Cerebellar cortex (tissue), 1 donor: ENCODE measurements at regions not wholly inside any gene's neighbourhood (a gene's known extent, or its start where the extent isn't known, plus 50 kb on each side); places are given as distances from the start of the nearest gene placed in this dataset.

Experiments used
- DNase-seq: peaks from one replicate; pipeline ENCODE4 v3.0.0-alpha.2; 2015; ENCODE audit warnings: low spot score

DNA sequence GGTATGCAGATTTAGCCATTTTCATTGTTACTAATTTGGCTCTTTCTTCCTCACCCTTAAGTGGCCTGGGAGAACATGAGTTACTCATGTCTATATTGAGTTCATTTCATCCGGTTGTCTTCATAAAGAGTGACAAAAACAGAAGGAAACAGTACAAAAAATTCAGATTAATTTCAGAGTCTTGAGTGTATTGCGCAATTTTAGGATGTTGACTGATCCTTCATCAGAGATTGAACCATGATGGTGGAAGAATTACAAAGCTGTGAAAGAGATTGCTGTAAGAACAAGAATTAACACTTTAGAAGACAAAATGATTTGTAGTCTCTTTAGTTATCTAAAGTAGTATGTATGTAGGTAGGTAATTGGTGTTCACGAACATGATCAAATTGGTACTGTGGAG, 194.0 kb upstream of the PPP1R3A start:
- DNase-seq, result no peak

- no peak for DNase-seq
Observed at GRCh38 chr7:114110666-114111065, 191.9 kb upstream of the PPP1R3A start.

DNA sequence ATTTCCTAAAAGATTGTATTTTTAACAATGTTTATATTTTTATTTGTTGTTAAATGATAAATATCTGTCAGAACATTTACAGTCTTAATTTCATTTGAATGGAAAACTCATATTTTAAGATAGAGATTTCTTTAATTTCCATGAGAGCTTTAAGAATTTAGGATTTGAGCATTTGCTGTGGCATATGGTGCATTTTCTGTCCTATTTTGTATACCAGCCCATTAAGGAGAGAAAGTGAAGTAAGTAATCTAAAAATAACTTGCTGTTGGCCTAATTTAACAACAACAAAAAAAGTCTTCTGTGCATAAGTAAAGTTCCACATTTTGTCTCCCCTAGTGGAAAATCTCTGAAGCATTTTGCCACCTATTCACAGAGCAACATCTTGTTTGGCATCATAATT, 190.9 kb upstream of the PPP1R3A start:
- no peak for DNase-seq

GRCh38 chr7:114109304-114109703, 190.5 kb upstream of the PPP1R3A start:
- DNase-seq, result no peak

DNA sequence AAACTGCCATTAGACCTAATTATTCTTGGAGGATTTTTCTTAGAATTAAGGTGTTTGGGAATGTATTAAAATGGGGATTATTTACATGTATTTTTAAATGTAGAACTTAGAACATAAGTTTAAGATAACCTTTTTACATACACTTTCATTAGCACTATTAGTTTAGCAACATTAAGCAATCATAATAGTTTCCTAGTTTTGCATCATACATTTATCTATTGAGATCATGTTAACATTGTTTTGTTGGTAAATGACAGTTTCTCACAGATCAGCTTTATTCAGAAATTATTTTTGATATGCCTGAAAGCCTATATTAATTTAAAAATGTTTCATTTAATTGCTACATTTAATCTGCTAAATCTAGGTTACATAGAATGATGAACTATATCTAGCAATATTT, 189.7 kb upstream of the PPP1R3A start:
- DNase-seq, result no peak

- no peak for DNase-seq
Observed at GRCh38 chr7:114107522-114107921, 188.7 kb upstream of the PPP1R3A start.

DNA sequence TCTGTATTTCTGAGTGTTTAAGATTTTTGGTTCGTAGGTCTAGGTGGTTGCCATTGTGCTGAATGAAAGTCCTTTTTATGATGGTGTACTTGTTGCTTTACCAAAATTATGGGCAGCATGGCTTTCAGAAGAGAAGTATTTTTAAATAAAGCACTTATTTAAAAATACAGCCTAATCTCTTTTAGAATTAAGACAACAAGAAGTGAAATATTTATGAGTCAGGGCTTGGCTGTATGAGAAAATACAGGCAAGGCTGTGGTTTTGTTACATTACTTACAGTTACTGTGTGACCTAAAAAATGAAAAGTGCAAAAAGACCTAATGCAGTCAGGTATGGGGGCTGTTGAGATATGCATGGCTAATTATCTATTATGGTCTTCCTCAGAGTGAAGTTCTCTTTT, 185.2 kb upstream of the PPP1R3A start:
- DNase-seq, result no peak

GRCh38 chr7:114102996-114103395, 184.2 kb upstream of the PPP1R3A start:
- DNase-seq, result no peak

DNA sequence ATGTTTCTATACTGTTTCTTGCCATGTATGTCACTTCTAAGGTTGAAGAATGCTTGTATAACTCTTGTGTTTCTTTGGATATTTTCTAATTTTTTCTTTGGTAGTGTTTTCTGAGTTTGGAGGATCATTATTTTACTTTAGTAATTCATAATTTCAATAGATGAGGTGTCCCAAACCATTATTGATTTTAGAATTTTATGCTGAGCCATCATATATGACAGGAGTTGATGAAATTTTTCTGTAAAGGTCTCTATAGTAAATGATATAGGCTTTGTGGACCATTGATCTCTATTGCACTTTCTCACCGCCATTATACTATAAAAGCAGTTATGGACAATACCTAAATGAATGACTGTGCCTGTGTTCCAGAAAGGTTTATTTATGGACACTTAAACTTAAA, 183.3 kb upstream of the PPP1R3A start:
- DNase-seq, result no peak

DNA sequence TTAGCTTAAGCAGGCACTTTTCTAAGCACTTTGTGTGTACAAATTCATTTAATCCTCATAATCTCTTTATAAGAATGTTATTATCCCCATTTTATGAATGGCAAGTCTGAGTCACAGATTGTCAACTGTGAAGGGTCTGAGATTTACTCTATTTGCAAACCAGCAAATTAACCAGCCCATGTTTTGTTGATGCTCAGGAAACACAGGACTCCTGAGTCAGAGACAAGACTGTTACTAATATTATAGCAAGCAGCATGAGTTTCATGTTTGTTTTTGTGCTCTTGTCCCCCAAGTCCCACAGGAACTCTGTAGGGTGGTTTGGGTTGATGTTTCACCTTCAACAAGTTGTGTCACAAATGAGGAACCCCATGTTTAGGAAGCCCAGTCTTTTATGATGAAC, 182.0 kb upstream of the PPP1R3A start:
- DNase-seq, result no peak

GRCh38 chr7:114099337-114099736, 180.5 kb upstream of the PPP1R3A start:
- no peak for DNase-seq

- no peak for DNase-seq
Observed at GRCh38 chr7:114095885-114096284, 177.1 kb upstream of the PPP1R3A start.

GRCh38 chr7:114088470-114088940, 169.7 kb upstream of the PPP1R3A start:
- DNase-seq, result no peak

GRCh38 chr7:114087653-114088469, 169.1 kb upstream of the PPP1R3A start:
- DNase-seq, result no peak

DNA sequence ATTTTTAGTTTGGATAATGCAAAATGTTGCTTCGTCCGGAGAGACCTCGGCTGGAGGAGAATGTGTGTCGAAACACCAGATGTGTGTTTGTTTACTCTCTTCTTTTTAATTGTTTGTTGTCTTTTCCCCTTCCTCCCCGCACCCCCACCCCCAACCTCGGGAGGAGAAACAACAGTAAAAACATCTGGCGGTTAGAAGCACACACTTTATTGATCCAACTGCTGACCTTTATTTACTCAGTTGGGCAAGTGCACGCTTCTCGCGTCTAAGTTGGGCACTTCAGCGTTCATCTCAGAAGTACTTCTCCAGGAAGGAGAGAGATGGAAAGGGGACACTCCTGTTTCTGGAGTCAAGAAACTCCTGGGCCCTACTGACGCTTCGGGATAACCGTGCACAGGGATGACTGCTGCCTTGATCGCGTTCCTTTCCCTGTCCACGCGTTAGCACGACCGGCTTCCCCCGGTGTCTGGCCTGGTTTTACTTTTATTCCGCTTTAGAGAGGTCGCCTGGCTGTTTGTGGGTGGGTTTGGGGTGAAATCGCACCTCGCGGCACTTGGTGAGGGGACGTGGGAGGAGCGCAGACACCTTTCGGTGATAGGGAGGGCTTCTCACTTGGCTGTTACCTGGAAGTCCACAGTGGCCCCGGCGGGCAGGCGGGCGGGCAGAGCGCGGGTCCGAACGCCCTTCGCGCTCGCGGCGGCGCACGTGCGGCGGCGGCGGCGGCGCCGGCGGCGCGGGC, 168.3 kb upstream of the PPP1R3A start:
- DNase-seq, result no peak

DNA sequence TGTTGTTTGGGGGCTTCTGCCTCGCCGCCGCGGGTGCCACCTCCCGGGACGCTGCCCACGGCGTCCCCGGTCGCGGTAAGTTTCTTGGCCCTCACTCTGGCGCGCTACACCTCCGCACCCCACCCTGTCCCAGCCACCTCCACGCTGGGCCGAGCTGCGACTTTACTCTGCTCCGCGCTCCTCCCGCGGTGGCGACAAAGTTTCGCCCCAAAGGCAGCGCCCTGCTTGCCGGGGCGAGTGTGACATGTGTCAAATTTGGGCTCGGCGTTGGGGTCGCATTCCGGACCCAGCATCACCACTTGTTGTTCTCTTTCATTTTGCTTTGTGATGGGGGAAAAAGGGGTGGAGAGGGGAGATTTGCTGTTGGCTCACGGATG, 167.7 kb upstream of the PPP1R3A start:
- no peak for DNase-seq

DNA sequence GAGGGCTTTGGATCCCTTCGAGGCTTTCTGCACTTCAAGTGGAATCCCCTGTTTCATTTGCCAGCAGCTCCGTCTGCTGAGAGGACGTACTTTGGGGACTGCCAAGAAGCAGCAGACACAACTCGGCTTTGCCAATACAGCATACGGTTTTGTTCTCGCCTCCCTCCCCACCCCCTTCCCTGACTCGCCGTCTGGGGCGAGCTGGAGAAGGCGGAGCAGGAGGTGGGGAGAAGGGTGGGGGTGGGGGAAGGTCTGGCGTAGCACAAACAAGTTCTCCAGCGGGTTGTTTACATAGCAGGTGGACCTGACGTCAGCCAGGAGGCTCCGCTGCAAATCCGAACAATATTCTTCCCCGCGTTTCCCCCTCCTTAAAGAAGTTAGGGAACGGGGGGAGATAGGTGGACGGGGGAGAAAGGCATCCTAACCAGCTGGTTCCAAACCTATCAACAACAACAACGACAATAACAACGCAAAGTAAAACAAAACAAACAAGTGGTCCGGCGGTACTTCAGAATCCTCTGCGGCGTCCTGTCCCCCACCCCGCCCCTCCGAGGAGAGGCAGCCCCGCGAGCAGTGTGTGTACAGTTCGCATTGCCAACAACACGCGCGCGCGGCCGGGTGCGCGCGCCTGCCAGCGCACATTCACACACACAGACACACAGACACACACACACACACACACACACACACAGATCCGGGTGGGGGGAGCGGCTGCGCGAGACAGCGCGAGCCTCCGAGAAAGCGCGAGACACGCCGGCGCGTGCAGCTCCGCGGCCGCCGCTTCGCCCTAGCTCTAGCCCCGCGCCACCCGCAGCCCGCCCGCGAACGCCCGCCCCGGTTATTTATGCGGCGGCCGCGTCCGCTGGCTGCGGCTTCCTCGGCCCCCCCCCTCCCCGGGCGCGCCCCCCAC, 167.0 kb upstream of the PPP1R3A start:
- peak; percentile 15 for DNase-seq

GRCh38 chr7:114085313-114085591, 166.4 kb upstream of the PPP1R3A start:
- DNase-seq, result no peak

DNA sequence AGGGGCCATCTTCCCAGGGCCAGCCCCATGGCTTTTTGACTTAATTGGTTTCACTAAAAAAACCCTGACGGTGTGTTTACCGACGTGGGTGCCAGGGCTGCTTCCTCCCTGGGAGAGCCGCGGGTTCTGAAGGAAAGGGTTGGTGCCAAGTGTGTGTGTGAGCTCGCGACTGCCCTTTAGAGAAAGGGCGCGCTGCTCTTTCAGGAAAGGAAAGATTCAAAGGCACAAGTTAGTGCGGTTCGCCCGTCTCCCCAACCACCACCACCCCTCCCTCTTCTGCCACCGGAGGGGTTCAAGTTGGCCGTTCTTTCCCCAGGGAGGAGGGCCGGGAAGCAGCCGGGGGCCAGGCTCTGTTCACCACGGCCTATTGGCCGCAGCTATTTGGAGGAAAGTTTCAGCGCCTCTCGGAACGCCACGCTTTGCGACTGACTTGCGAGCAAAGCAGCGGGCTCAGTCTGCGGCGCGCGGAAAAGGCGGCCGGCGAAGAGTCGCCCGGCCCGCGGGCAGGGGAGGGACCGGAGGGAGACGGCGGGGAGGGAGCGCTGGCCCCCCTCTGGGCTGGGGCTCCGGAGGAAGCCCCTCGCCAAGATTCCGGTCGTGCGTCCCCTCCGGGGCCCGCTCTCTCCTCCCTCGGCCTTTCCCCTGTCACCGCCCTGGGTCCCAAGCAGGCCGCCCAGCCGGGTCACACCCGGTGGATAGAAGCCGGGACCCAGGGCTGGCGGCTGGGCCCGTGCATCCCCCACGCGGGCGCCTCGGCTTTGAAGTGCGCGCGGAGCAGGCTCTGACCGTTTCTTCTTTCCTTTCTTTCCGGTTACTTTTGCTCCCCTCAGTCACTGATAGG, 165.9 kb upstream of the PPP1R3A start:
- no peak for DNase-seq

GRCh38 chr7:114084002-114084471, 165.2 kb upstream of the PPP1R3A start:
- no peak for DNase-seq

DNA sequence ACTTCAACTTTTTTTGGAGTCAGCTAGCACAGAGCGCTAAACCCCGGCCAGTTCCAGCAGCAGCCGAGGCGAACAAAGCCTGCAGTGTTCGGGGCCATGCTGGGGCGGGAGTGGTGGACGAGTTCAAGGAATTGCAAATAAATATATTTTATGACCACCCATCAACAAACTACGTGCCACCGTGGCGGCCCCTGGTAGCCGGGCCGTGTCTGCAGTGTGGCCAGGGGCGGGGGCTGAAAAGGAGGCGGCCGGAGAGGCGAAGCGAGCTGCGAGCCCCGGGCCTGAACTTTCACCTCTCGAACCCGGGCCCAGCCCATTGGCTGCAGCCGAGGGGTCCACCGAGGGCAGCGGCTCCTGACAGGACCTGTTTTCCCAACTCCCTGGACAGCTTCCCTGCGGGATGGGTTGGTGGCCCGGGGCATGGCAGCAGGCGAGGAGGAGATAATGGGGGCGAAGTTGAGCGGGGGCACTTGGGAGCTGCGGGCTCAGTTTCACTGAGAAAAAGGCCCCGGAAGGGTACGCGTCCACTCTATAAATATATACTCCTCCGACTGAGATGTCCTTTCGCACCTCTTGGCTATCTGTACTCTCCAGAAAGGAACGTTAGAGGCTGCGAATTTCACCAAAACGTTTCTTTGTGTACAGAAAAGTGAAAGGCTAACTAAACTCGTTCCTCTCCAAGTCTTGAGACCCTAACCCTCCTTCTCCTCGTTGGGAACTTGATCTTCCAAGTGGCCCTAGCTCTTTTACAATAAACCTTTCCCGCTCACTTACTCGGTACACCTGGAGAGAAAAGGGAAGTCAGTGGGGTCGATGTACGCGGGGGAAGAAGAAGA, 164.6 kb upstream of the PPP1R3A start:
- no peak for DNase-seq
